ENCODE measurements at regions not wholly inside any gene's neighbourhood (a gene's known extent, or its start where the extent isn't known, plus 50 kb on each side); places are given as distances from the start of the nearest gene placed in this dataset.

DNA sequence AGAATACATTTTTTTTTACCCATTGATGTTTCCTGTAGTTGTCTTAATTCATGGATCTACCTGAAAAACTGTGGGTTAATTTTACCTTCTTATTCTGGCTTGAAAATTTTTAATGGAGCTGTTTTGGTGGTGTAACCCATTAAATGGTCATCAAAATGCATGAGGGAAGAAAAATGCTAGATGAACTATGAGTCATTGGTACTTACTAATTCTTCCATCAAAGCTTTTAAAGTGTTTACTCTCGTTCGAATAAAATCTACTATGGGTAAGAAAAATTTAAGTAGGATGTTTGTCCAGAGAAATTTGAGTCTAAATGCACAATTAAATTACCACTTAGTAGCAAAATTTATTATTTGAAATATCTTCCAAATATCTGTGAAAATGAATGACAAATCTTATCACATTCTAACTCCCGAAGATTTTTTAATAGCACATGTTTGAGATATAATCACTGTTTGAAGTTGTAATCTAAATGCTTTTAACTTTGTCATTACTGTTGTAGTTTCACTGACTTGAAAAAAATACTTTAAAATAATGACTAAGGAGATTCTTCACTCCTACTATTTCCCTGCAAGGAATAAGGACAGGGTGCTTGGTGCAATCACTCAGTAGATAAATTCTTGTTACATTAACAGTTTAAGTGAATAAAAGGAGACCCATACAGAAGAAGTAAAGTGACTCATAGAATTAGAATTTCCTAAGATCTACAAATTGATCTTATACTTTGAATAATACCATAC lies 437.7 kb downstream of the IRS2 start:
- BruUV-seq (replicated peaks) = no TSS peak
- Histone ChIP-seq H3K9ac (ENCODE audit: low read length) (no peak overlapping the region), H3K9me3 (ENCODE audit: low read length) (no peaks in the 10 kb centered on the region), H3K4me3 (ENCODE audit: low read length) (no peak overlapping the region), H2AFZ (ENCODE audit: low read length) (no peak overlapping the region), H4K20me1 (ENCODE audit: low read length) (no peaks in the 10 kb centered on the region), H3K36me3 (ENCODE audit: low read depth, low read length) (no peaks in the 10 kb centered on the region), H3K9me2 (replicated peaks; ENCODE audit: low read length) (no peaks in the 10 kb centered on the region), H3K4me1 (ENCODE audit: insufficient read depth, low read length) (peaks cover 35% of the 10 kb centered on the region), H3K4me2 (ENCODE audit: low read length) (peak overlapping the region; percentile 76), H3K27ac (ENCODE audit: low read length) (peak overlapping the region; percentile 63), H3K27me3 (ENCODE audit: low read length) (no peaks in the 10 kb centered on the region), H3K79me2 (ENCODE audit: low read length) (no peaks in the 10 kb centered on the region), H3F3A (ENCODE audit: low read length, unreplicated experiment) (peaks cover 8% of the 10 kb centered on the region)
- ChIA-PET POLR2A (ENCODE audit: unreplicated experiment) (no interaction called here), CTCF (no interaction called here)
- DNase-seq = peak; percentile 59
- peak; percentile 72 for ATAC-seq
- intact Hi-C loops (cut with micrococcal nuclease) = loop anchor here (5.0 to 10.0 kb wide), 4 partner anchors 76 to 766 kb away; no protein-coding TSS in a partner anchor
- TF ChIP-seq, protein P1, sequence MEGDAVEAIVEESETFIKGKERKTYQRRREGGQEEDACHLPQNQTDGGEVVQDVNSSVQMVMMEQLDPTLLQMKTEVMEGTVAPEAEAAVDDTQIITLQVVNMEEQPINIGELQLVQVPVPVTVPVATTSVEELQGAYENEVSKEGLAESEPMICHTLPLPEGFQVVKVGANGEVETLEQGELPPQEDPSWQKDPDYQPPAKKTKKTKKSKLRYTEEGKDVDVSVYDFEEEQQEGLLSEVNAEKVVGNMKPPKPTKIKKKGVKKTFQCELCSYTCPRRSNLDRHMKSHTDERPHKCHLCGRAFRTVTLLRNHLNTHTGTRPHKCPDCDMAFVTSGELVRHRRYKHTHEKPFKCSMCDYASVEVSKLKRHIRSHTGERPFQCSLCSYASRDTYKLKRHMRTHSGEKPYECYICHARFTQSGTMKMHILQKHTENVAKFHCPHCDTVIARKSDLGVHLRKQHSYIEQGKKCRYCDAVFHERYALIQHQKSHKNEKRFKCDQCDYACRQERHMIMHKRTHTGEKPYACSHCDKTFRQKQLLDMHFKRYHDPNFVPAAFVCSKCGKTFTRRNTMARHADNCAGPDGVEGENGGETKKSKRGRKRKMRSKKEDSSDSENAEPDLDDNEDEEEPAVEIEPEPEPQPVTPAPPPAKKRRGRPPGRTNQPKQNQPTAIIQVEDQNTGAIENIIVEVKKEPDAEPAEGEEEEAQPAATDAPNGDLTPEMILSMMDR (conservative IDR thresholded peaks at IDR 0.05; ENCODE audit: low read depth, low read length) = no peak

- BruUV-seq (replicated peaks) = no TSS peak
- H4K20me1 ChIP-seq (ENCODE audit: low read length) = no peaks in the 10 kb centered on the region
- DNase-seq (no peak), ATAC-seq (no peak)
- TF ChIP-seq EZH2 (IDR thresholded peaks at IDR 0.05; ENCODE audit: low read length, unreplicated experiment) (no peak), EZH2phosphoT487 (IDR thresholded peaks at IDR 0.05; ENCODE audit: borderline replicate concordance, low read length) (no peak)
- TF ChIP-seq, protein P1 (conservative IDR thresholded peaks at IDR 0.05; ENCODE audit: low read depth, low read length) = no peak
- H3K9me2 ChIP-seq (replicated peaks; ENCODE audit: low read length) = no peaks in the 10 kb centered on the region
- no peaks in the 10 kb centered on the region for H3K36me3 ChIP-seq (ENCODE audit: low read depth, low read length)
- peaks cover 8% of the 10 kb centered on the region for H3F3A ChIP-seq (ENCODE audit: low read length, unreplicated experiment)
- intact Hi-C loops (cut with micrococcal nuclease) = loop anchor here (5.0 to 10.0 kb wide), 4 partner anchors 74 to 769 kb away; no protein-coding TSS in a partner anchor
- no peak overlapping the region for H3K9ac ChIP-seq (ENCODE audit: low read length)
- H3K4me3 ChIP-seq (ENCODE audit: low read length) = no peak overlapping the region
- H3K79me2 ChIP-seq (ENCODE audit: low read length) = no peaks in the 10 kb centered on the region
- H3K27me3 ChIP-seq (ENCODE audit: low read length) = no peaks in the 10 kb centered on the region
- ChIA-PET POLR2A (ENCODE audit: unreplicated experiment) (no interaction called here), CTCF (no interaction called here)
- no peak overlapping the region for H2AFZ ChIP-seq (ENCODE audit: low read length)
- no peaks in the 10 kb centered on the region for H3K9me3 ChIP-seq (ENCODE audit: low read length)
- peaks cover 35% of the 10 kb centered on the region for H3K4me1 ChIP-seq (ENCODE audit: insufficient read depth, low read length)
- H3K4me2 ChIP-seq (ENCODE audit: low read length) = no peak overlapping the region
- H3K27ac ChIP-seq (ENCODE audit: low read length) = no peak overlapping the region
Measured at GRCh38 chr13:109346060-109346459, 440.3 kb downstream of the IRS2 start.

GRCh38 chr13:109345433-109345941 lies 440.9 kb downstream of the IRS2 start:
- CTCF ChIA-PET = no interaction called here
- DNase-seq (peak; percentile 37), ATAC-seq (no peak)
- no peak for TF ChIP-seq EZH2phosphoT487 (IDR thresholded peaks at IDR 0.05; ENCODE audit: borderline replicate concordance, low read length)
- TF ChIP-seq, protein P1 (conservative IDR thresholded peaks at IDR 0.05; ENCODE audit: low read depth, low read length) = no peak
- no peak for TF ChIP-seq EZH2 (IDR thresholded peaks at IDR 0.05; ENCODE audit: low read length, unreplicated experiment)
- Histone ChIP-seq H3K9me3 (ENCODE audit: low read length) (no peaks in the 10 kb centered on the region), H3K4me1 (ENCODE audit: insufficient read depth, low read length) (peaks cover 35% of the 10 kb centered on the region), H3K36me3 (ENCODE audit: low read depth, low read length) (no peaks in the 10 kb centered on the region), H3K27me3 (ENCODE audit: low read length) (no peaks in the 10 kb centered on the region), H3K4me2 (ENCODE audit: low read length) (no peak overlapping the region), H3K9ac (ENCODE audit: low read length) (no peak overlapping the region), H3K79me2 (ENCODE audit: low read length) (no peaks in the 10 kb centered on the region), H3K27ac (ENCODE audit: low read length) (no peak overlapping the region), H4K20me1 (ENCODE audit: low read length) (no peaks in the 10 kb centered on the region), H2AFZ (ENCODE audit: low read length) (no peak overlapping the region), H3K9me2 (replicated peaks; ENCODE audit: low read length) (no peaks in the 10 kb centered on the region), H3F3A (ENCODE audit: low read length, unreplicated experiment) (peaks cover 8% of the 10 kb centered on the region), H3K4me3 (ENCODE audit: low read length) (no peak overlapping the region)
- POLR2A ChIA-PET (ENCODE audit: unreplicated experiment) = no interaction called here
- no TSS peak for BruUV-seq (replicated peaks)
- intact Hi-C loops (cut with micrococcal nuclease) = loop anchor here (5.0 to 10.0 kb wide), 4 partner anchors 73 to 769 kb away; no protein-coding TSS in a partner anchor

All from PC-3 (cell line).